ENCODE measurements at regions not wholly inside any gene's neighbourhood (a gene's known extent, or its start where the extent isn't known, plus 50 kb on each side); places are given as distances from the start of the nearest gene placed in this dataset.

GRCh38 chr3:23741036-23741706 lies 64.6 kb upstream of the UBE2E1 start:
- no peak overlapping the region for H3K4me3 ChIP-seq (ENCODE audit: low read depth, low read length)
- Mint-ChIP-seq H3K4me1 (peaks cover 0 to 2% (median 0%) of the 10 kb centered on the region in 4 donors), H3K36me3 (no peaks in the 10 kb centered on the region), H3K9me3 (peaks cover 0 to 2% (median 0%) of the 10 kb centered on the region in 7 donors), H3K4me3 (no peak overlapping the region), H3K27ac (peak overlapping the region in 1 of 3 donors; percentile 29), H3K27me3 (peaks cover 9% of the 10 kb centered on the region)
- DNase-seq (no peak), ATAC-seq (ENCODE audit: low read depth in 2 of 2) (no peak)
- no peaks in the 10 kb centered on the region for H3K9me3 ChIP-seq (ENCODE audit: control insufficient read depth in 2 of 2, low read length in 2 of 2)
- no peaks in the 10 kb centered on the region for H3K4me1 ChIP-seq (ENCODE audit: control insufficient read depth, insufficient read depth, low read length, poor library complexity, severe bottlenecking)
- no peaks in the 10 kb centered on the region for H3K36me3 ChIP-seq (ENCODE audit: control insufficient read depth, insufficient read depth, low read length)
- H3K27me3 ChIP-seq (ENCODE audit: control insufficient read depth, insufficient read depth, low read length) = no peaks in the 10 kb centered on the region
- no peak overlapping the region for H3K27ac ChIP-seq (ENCODE audit: insufficient read depth, low read length, poor library complexity, severe bottlenecking)

- no peaks in the 10 kb centered on the region for H3K4me1 ChIP-seq (ENCODE audit: control insufficient read depth, insufficient read depth, low read length, poor library complexity, severe bottlenecking)
- no peak overlapping the region for H3K4me3 ChIP-seq (ENCODE audit: low read depth, low read length)
- no peak overlapping the region for H3K27ac ChIP-seq (ENCODE audit: insufficient read depth, low read length, poor library complexity, severe bottlenecking)
- Mint-ChIP-seq H3K27ac (no peak overlapping the region), H3K27me3 (peaks cover 9% of the 10 kb centered on the region), H3K36me3 (no peaks in the 10 kb centered on the region), H3K9me3 (peaks cover 0 to 2% (median 0%) of the 10 kb centered on the region in 7 donors), H3K4me3 (no peak overlapping the region), H3K4me1 (peaks cover 0 to 2% (median 0%) of the 10 kb centered on the region in 4 donors)
- DNase-seq = no peak
- ATAC-seq (ENCODE audit: low read depth in 2 of 2) = no peak
- no peaks in the 10 kb centered on the region for H3K27me3 ChIP-seq (ENCODE audit: control insufficient read depth, insufficient read depth, low read length)
- H3K36me3 ChIP-seq (ENCODE audit: control insufficient read depth, insufficient read depth, low read length) = no peaks in the 10 kb centered on the region
- H3K9me3 ChIP-seq (ENCODE audit: control insufficient read depth in 2 of 2, low read length in 2 of 2) = no peaks in the 10 kb centered on the region
Observed at GRCh38 chr3:23743141-23743784, 62.5 kb upstream of the UBE2E1 start.

GRCh38 chr3:23746441-23746840 lies 59.3 kb upstream of the UBE2E1 start:
- no peaks in the 10 kb centered on the region for H3K36me3 ChIP-seq (ENCODE audit: control insufficient read depth, insufficient read depth, low read length)
- H3K27me3 ChIP-seq (ENCODE audit: control insufficient read depth, insufficient read depth, low read length) = no peaks in the 10 kb centered on the region
- H3K4me3 ChIP-seq (ENCODE audit: low read depth, low read length) = no peak overlapping the region
- no peaks in the 10 kb centered on the region for H3K9me3 ChIP-seq (ENCODE audit: control insufficient read depth in 2 of 2, low read length in 2 of 2)
- no peak for DNase-seq
- ATAC-seq (ENCODE audit: low read depth in 2 of 2) = no peak
- H3K4me1 ChIP-seq (ENCODE audit: control insufficient read depth, insufficient read depth, low read length, poor library complexity, severe bottlenecking) = no peaks in the 10 kb centered on the region
- Mint-ChIP-seq H3K4me3 (no peak overlapping the region), H3K27me3 (peaks cover 13% of the 10 kb centered on the region), H3K36me3 (no peaks in the 10 kb centered on the region), H3K27ac (no peak overlapping the region), H3K4me1 (no peaks in the 10 kb centered on the region), H3K9me3 (peaks cover 0 to 2% (median 0%) of the 10 kb centered on the region in 7 donors)
- H3K27ac ChIP-seq (ENCODE audit: insufficient read depth, low read length, poor library complexity, severe bottlenecking) = no peak overlapping the region

GRCh38 chr3:23747841-23748240 lies 57.9 kb upstream of the UBE2E1 start:
- Mint-ChIP-seq H3K27me3 (peaks cover 8% of the 10 kb centered on the region), H3K27ac (no peak overlapping the region), H3K9me3 (peaks cover 0 to 2% (median 0%) of the 10 kb centered on the region in 7 donors), H3K4me3 (no peak overlapping the region), H3K36me3 (no peaks in the 10 kb centered on the region), H3K4me1 (no peaks in the 10 kb centered on the region)
- no peak for DNase-seq
- Histone ChIP-seq H3K36me3 (ENCODE audit: control insufficient read depth, insufficient read depth, low read length) (no peaks in the 10 kb centered on the region), H3K9me3 (ENCODE audit: control insufficient read depth in 2 of 2, low read length in 2 of 2) (no peaks in the 10 kb centered on the region), H3K27me3 (ENCODE audit: control insufficient read depth, insufficient read depth, low read length) (no peaks in the 10 kb centered on the region), H3K27ac (ENCODE audit: insufficient read depth, low read length, poor library complexity, severe bottlenecking) (no peak overlapping the region), H3K4me3 (ENCODE audit: low read depth, low read length) (no peak overlapping the region), H3K4me1 (ENCODE audit: control insufficient read depth, insufficient read depth, low read length, poor library complexity, severe bottlenecking) (no peaks in the 10 kb centered on the region)
- no peak for ATAC-seq (ENCODE audit: low read depth in 2 of 2)

GRCh38 chr3:23748398-23749110 lies 57.2 kb upstream of the UBE2E1 start:
- no peak overlapping the region for H3K4me3 Mint-ChIP-seq
- no peaks in the 10 kb centered on the region for H3K27me3 ChIP-seq (ENCODE audit: control insufficient read depth, insufficient read depth, low read length)
- H3K27ac Mint-ChIP-seq = peak overlapping the region in 1 of 3 donors; percentile 48
- no peak for DNase-seq
- H3K4me3 ChIP-seq (ENCODE audit: low read depth, low read length) = no peak overlapping the region
- no peak for ATAC-seq (ENCODE audit: low read depth in 2 of 2)
- peaks cover 8% of the 10 kb centered on the region for H3K27me3 Mint-ChIP-seq
- H3K4me1 Mint-ChIP-seq = no peaks in the 10 kb centered on the region
- H3K9me3 ChIP-seq (ENCODE audit: control insufficient read depth in 2 of 2, low read length in 2 of 2) = no peaks in the 10 kb centered on the region
- no peaks in the 10 kb centered on the region for H3K36me3 Mint-ChIP-seq
- H3K4me1 ChIP-seq (ENCODE audit: control insufficient read depth, insufficient read depth, low read length, poor library complexity, severe bottlenecking) = no peaks in the 10 kb centered on the region
- no peaks in the 10 kb centered on the region for H3K36me3 ChIP-seq (ENCODE audit: control insufficient read depth, insufficient read depth, low read length)
- H3K27ac ChIP-seq (ENCODE audit: insufficient read depth, low read length, poor library complexity, severe bottlenecking) = no peak overlapping the region
- H3K9me3 Mint-ChIP-seq = peaks cover 0 to 2% (median 0%) of the 10 kb centered on the region in 7 donors

- no peaks in the 10 kb centered on the region for H3K36me3 ChIP-seq (ENCODE audit: control insufficient read depth, insufficient read depth, low read length)
- Mint-ChIP-seq H3K27me3 (peaks cover 8% of the 10 kb centered on the region), H3K36me3 (no peaks in the 10 kb centered on the region), H3K4me3 (no peak overlapping the region), H3K9me3 (peaks cover 0 to 2% (median 0%) of the 10 kb centered on the region in 7 donors), H3K27ac (no peak overlapping the region), H3K4me1 (no peaks in the 10 kb centered on the region)
- H3K27ac ChIP-seq (ENCODE audit: insufficient read depth, low read length, poor library complexity, severe bottlenecking) = no peak overlapping the region
- no peak for ATAC-seq (ENCODE audit: low read depth in 2 of 2)
- H3K27me3 ChIP-seq (ENCODE audit: control insufficient read depth, insufficient read depth, low read length) = no peaks in the 10 kb centered on the region
- no peaks in the 10 kb centered on the region for H3K9me3 ChIP-seq (ENCODE audit: control insufficient read depth in 2 of 2, low read length in 2 of 2)
- no peak overlapping the region for H3K4me3 ChIP-seq (ENCODE audit: low read depth, low read length)
- H3K4me1 ChIP-seq (ENCODE audit: control insufficient read depth, insufficient read depth, low read length, poor library complexity, severe bottlenecking) = no peaks in the 10 kb centered on the region
- DNase-seq = no peak
Observed at GRCh38 chr3:23749609-23750008, 56.1 kb upstream of the UBE2E1 start.

GRCh38 chr3:23750573-23751210 lies 55.1 kb upstream of the UBE2E1 start:
- no peak overlapping the region for H3K4me3 ChIP-seq (ENCODE audit: low read depth, low read length)
- H3K4me1 ChIP-seq (ENCODE audit: control insufficient read depth, insufficient read depth, low read length, poor library complexity, severe bottlenecking) = no peaks in the 10 kb centered on the region
- Mint-ChIP-seq H3K9me3 (peaks cover 0 to under 1% (median 0%) of the 10 kb centered on the region in 7 donors), H3K27me3 (peaks cover 8% of the 10 kb centered on the region), H3K36me3 (no peaks in the 10 kb centered on the region), H3K4me1 (no peaks in the 10 kb centered on the region), H3K4me3 (no peak overlapping the region), H3K27ac (no peak overlapping the region)
- DNase-seq (no peak), ATAC-seq (ENCODE audit: low read depth in 2 of 2) (no peak)
- no peak overlapping the region for H3K27ac ChIP-seq (ENCODE audit: insufficient read depth, low read length, poor library complexity, severe bottlenecking)
- no peaks in the 10 kb centered on the region for H3K9me3 ChIP-seq (ENCODE audit: control insufficient read depth in 2 of 2, low read length in 2 of 2)
- H3K27me3 ChIP-seq (ENCODE audit: control insufficient read depth, insufficient read depth, low read length) = no peaks in the 10 kb centered on the region
- no peaks in the 10 kb centered on the region for H3K36me3 ChIP-seq (ENCODE audit: control insufficient read depth, insufficient read depth, low read length)
